ENCODE measurements at regions not wholly inside any gene's neighbourhood (a gene's known extent, or its start where the extent isn't known, plus 50 kb on each side); places are given as distances from the start of the nearest gene placed in this dataset.

GRCh38 chr17:73953206-73954033 is 250.1 kb upstream of the RPL38 start:
- Mint-ChIP-seq H3K27me3 (peaks cover 0 to 22% (median 14%) of the 10 kb centered on the region in 5 donors), H3K36me3 (no peaks in the 10 kb centered on the region), H3K4me3 (no peak overlapping the region), H3K27ac (no peak overlapping the region), H3K4me1 (peaks cover 0 to 6% (median 3%) of the 10 kb centered on the region in 4 donors), H3K9me3 (no peaks in the 10 kb centered on the region)
- DNase-seq, result no peak
- POLR2A ChIA-PET, result no interaction called here
- ATAC-seq, result no peak

- peaks cover 0 to 17% (median 11%) of the 10 kb centered on the region in 5 donors for H3K27me3 Mint-ChIP-seq
- H3K36me3 Mint-ChIP-seq, result no peaks in the 10 kb centered on the region
- H3K4me3 Mint-ChIP-seq, result no peak overlapping the region
- H3K9me3 Mint-ChIP-seq, result peaks cover 0 to 3% (median 0%) of the 10 kb centered on the region in 9 donors
- peaks cover 0 to 6% (median 3%) of the 10 kb centered on the region in 4 donors for H3K4me1 Mint-ChIP-seq
- POLR2A ChIA-PET, result no interaction called here
- no peak overlapping the region for H3K27ac Mint-ChIP-seq
- ATAC-seq (no peak), DNase-seq (no peak)
These were observed 248.5 kb upstream of the RPL38 start for GRCh38 chr17:73954951-73955350.

GRCh38 chr17:73955616-73956015 is 247.9 kb upstream of the RPL38 start:
- Mint-ChIP-seq H3K27ac (no peak overlapping the region), H3K4me3 (no peak overlapping the region), H3K27me3 (peaks cover 0 to 14% (median 11%) of the 10 kb centered on the region in 5 donors), H3K9me3 (peaks cover 0 to 6% (median 0%) of the 10 kb centered on the region in 9 donors), H3K4me1 (peaks cover 0 to 6% (median 3%) of the 10 kb centered on the region in 4 donors), H3K36me3 (no peaks in the 10 kb centered on the region)
- no peak for ATAC-seq
- POLR2A ChIA-PET, result no interaction called here
- no peak for DNase-seq

GRCh38 chr17:73956169-73956568 is 247.3 kb upstream of the RPL38 start:
- ATAC-seq, result no peak
- POLR2A ChIA-PET, result no interaction called here

GRCh38 chr17:73956595-73957465 is 246.6 kb upstream of the RPL38 start:
- Mint-ChIP-seq H3K27me3 (peaks cover 0 to 4% (median 3%) of the 10 kb centered on the region in 5 donors), H3K9me3 (peaks cover 0 to 6% (median 0%) of the 10 kb centered on the region in 9 donors), H3K36me3 (no peaks in the 10 kb centered on the region), H3K27ac (no peak overlapping the region), H3K4me1 (peaks cover 0 to 4% (median 3%) of the 10 kb centered on the region in 4 donors), H3K4me3 (no peak overlapping the region)
- peak in 9 of 10 donors; percentile 19 to 72 (median 44) for DNase-seq
- POLR2A ChIA-PET, result no interaction called here
- peak in 1 of 2 donors; percentile 65 for ATAC-seq

More at GRCh38 chr17:73956169-73956568, 247.3 kb upstream of the RPL38 start:
- no peak overlapping the region for H3K4me3 Mint-ChIP-seq
- no peaks in the 10 kb centered on the region for H3K36me3 Mint-ChIP-seq
- no peak for DNase-seq
- peaks cover 0 to 6% (median 3%) of the 10 kb centered on the region in 4 donors for H3K4me1 Mint-ChIP-seq
- H3K27ac Mint-ChIP-seq, result no peak overlapping the region
- peaks cover 0 to 6% (median 0%) of the 10 kb centered on the region in 9 donors for H3K9me3 Mint-ChIP-seq
- H3K27me3 Mint-ChIP-seq, result peaks cover 0 to 10% (median 9%) of the 10 kb centered on the region in 5 donors

GRCh38 chr17:73957564-73957963 is 245.9 kb upstream of the RPL38 start:
- POLR2A ChIA-PET, result no interaction called here
- DNase-seq, result no peak
- ATAC-seq, result no peak
- no peaks in the 10 kb centered on the region for H3K27me3 Mint-ChIP-seq
- H3K9me3 Mint-ChIP-seq, result peaks cover 0 to 6% (median 0%) of the 10 kb centered on the region in 9 donors
- no peaks in the 10 kb centered on the region for H3K4me1 Mint-ChIP-seq
- no peaks in the 10 kb centered on the region for H3K36me3 Mint-ChIP-seq
- no peak overlapping the region for H3K4me3 Mint-ChIP-seq
- H3K27ac Mint-ChIP-seq, result no peak overlapping the region

GRCh38 chr17:73958453-73958852 is 245.0 kb upstream of the RPL38 start:
- Mint-ChIP-seq H3K27ac (no peak overlapping the region), H3K9me3 (peaks cover 0 to 6% (median 0%) of the 10 kb centered on the region in 9 donors), H3K4me1 (no peaks in the 10 kb centered on the region), H3K27me3 (no peaks in the 10 kb centered on the region), H3K36me3 (no peaks in the 10 kb centered on the region), H3K4me3 (no peak overlapping the region)
- DNase-seq (no peak), ATAC-seq (no peak)
- POLR2A ChIA-PET, result no interaction called here

GRCh38 chr17:73960469-73960868 is 243.0 kb upstream of the RPL38 start:
- H3K4me3 Mint-ChIP-seq, result no peak overlapping the region
- peaks cover 0 to 11% (median 9%) of the 10 kb centered on the region in 3 donors for H3K36me3 Mint-ChIP-seq
- peaks cover 0 to 23% (median 13%) of the 10 kb centered on the region in 9 donors for H3K9me3 Mint-ChIP-seq
- ATAC-seq (no peak), DNase-seq (no peak)
- H3K27ac Mint-ChIP-seq, result no peak overlapping the region
- peaks cover 0 to 5% (median 1%) of the 10 kb centered on the region in 5 donors for H3K27me3 Mint-ChIP-seq
- POLR2A ChIA-PET, result no interaction called here
- H3K4me1 Mint-ChIP-seq, result no peaks in the 10 kb centered on the region

- no peaks in the 10 kb centered on the region for H3K4me1 Mint-ChIP-seq
- no peak overlapping the region for H3K27ac Mint-ChIP-seq
- ATAC-seq (no peak), DNase-seq (no peak)
- H3K4me3 Mint-ChIP-seq, result no peak overlapping the region
- H3K9me3 Mint-ChIP-seq, result peaks cover 3 to 29% (median 18%) of the 10 kb centered on the region in 9 donors
- POLR2A ChIA-PET, result no interaction called here
- H3K36me3 Mint-ChIP-seq, result peaks cover 0 to 12% (median 9%) of the 10 kb centered on the region in 3 donors
- peaks cover 1 to 9% (median 3%) of the 10 kb centered on the region in 5 donors for H3K27me3 Mint-ChIP-seq
These were observed 241.2 kb upstream of the RPL38 start for GRCh38 chr17:73962308-73962707.

- POLR2A ChIA-PET, result no interaction called here
- Mint-ChIP-seq H3K4me3 (no peak overlapping the region), H3K27me3 (peaks cover 23 to 59% (median 32%) of the 10 kb centered on the region in 5 donors), H3K9me3 (peaks cover 3 to 27% (median 13%) of the 10 kb centered on the region in 9 donors), H3K27ac (no peak overlapping the region), H3K4me1 (no peaks in the 10 kb centered on the region), H3K36me3 (peaks cover 0 to 12% (median 9%) of the 10 kb centered on the region in 3 donors)
- no peak for ATAC-seq
- DNase-seq, result no peak
These were observed 234.8 kb upstream of the RPL38 start for GRCh38 chr17:73968680-73969079.

- Mint-ChIP-seq H3K36me3 (peaks cover 0 to 5% (median 2%) of the 10 kb centered on the region in 3 donors), H3K9me3 (peaks cover 3 to 18% (median 10%) of the 10 kb centered on the region in 9 donors), H3K4me3 (no peak overlapping the region), H3K27me3 (peaks cover 21 to 59% (median 28%) of the 10 kb centered on the region in 5 donors), H3K27ac (no peak overlapping the region), H3K4me1 (no peaks in the 10 kb centered on the region)
- DNase-seq (no peak), ATAC-seq (no peak)
- POLR2A ChIA-PET, result no interaction called here
These were observed 233.5 kb upstream of the RPL38 start for GRCh38 chr17:73969956-73970355.

- POLR2A ChIA-PET, result no interaction called here
- no peak for DNase-seq
- Mint-ChIP-seq H3K27me3 (peaks cover 21 to 59% (median 28%) of the 10 kb centered on the region in 5 donors), H3K4me3 (no peak overlapping the region), H3K4me1 (no peaks in the 10 kb centered on the region), H3K27ac (no peak overlapping the region), H3K36me3 (no peaks in the 10 kb centered on the region), H3K9me3 (peaks cover 0 to 6% (median 0%) of the 10 kb centered on the region in 9 donors)
- ATAC-seq, result no peak
These were observed 232.4 kb upstream of the RPL38 start for GRCh38 chr17:73971127-73971526.

- Mint-ChIP-seq H3K4me3 (no peak overlapping the region), H3K4me1 (no peaks in the 10 kb centered on the region), H3K27me3 (peaks cover 21 to 59% (median 30%) of the 10 kb centered on the region in 5 donors), H3K9me3 (no peaks in the 10 kb centered on the region), H3K36me3 (no peaks in the 10 kb centered on the region), H3K27ac (no peak overlapping the region)
- ATAC-seq (no peak), DNase-seq (no peak)
- POLR2A ChIA-PET, result no interaction called here
These were observed 231.4 kb upstream of the RPL38 start for GRCh38 chr17:73972056-73972455.
